GM18909 (cell line): ENCODE measurements at regions not wholly inside any gene's neighbourhood (a gene's known extent, or its start where the extent isn't known, plus 50 kb on each side); places are given as distances from the start of the nearest gene placed in this dataset.

Experiments used
- ATAC-seq: cut with Tn5 transposase; IDR thresholded peaks from one replicate; pipeline ENCODE4 v1.9.1; 2021; ENCODE audit warnings: mild to moderate bottlenecking; ENCODE audit not compliant: unreplicated experiment, poor library complexity

DNA sequence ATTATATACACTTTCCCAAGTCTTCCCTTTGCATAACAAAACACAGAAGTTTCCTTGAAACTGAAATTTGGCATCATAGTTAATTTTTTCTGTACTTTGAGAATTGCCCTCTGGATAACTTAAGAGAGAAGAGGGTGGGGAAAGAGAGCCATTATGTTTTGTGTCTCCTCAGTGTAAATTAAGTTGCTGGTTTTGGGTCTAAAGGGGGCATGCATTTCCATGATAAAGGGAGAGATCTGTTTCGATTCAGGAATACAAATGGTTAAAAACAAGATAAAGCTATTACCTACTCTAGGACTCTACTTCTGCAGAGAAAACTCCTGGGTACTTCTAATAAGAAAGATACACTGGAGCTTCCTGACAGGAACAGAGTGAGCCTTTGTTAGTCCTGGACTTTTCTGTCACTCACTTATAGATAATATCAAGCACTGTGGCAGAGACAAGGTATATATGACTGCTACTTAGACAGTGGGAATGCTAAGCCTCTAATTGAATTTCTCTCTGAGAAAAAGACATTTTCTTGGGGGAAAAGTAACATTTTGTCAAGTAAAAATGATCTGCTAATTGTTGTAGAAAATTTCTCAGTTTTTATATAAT is 142.8 kb upstream of the PCDH9 start:
- ATAC-seq: no peak

DNA sequence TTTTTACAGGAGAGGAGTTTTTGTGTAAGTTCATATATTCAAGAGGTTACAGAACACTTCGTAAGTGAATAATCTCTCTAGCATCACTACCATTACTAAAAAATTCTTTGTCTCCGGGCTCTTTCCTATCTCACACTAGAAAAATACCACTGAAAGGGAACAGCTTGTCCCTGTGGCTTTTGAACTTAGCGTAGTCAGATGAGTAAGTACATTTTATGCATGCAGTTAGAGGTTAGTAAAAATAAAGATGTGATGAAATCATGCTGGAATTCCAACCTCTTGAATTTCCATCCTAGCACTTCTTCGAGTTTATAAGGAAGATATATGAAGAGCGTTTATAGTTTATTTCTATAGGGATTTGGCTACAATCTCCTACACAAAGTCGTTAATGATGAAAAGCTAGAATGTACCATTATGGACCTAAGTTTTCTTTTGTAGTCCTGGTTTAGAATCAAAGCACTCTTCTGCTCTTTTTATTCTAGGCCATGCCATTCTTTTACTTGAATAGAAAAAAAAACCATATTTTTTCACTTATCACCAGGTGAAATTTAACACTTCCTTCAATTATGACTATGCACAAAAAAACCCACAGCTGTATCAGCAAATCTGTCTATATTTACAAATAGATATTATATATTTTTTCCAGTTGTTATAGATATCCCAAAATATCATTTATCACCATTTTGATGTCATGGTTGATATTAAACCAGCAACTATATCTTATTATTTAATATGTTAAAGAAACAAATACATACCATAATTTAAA is 139.9 kb upstream of the PCDH9 start:
- ATAC-seq: no peak

DNA sequence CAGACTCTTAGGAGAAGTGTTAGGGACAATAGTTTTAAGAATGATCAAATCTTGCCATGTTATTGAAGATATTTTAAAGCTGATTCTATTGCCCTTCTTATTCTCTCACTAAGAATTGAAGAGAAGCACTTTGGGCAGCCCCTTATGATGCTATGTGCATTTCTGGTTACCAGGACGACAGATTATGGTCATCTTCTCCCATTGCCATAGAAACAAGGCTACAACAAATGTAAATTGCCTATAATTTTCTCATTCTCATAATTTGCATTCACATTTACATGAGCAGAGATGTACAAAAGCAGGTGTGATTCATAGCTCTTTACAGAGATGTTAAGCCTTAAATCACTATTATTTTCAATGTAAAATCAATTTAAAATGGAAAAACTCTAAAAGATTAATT is 137.3 kb upstream of the PCDH9 start:
- no peak for ATAC-seq

DNA sequence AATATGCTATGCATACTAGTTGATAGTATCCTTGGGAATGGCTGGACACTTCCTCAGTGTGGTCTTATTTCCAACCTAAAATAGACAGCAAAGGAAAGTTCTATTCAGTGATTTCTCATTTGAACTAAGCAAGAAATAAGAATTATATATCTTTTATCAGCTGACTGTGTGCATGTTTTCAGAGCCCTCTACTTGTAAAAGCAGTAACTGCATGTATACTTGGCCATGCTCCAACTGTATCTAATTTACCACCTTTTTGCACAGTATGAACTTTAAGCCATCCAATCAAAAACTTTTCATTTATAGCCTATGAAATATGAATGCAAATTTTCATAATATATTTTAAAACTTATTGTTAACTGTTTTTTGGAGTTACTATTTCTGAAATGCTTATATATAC is 136.4 kb upstream of the PCDH9 start:
- ATAC-seq: no peak

DNA sequence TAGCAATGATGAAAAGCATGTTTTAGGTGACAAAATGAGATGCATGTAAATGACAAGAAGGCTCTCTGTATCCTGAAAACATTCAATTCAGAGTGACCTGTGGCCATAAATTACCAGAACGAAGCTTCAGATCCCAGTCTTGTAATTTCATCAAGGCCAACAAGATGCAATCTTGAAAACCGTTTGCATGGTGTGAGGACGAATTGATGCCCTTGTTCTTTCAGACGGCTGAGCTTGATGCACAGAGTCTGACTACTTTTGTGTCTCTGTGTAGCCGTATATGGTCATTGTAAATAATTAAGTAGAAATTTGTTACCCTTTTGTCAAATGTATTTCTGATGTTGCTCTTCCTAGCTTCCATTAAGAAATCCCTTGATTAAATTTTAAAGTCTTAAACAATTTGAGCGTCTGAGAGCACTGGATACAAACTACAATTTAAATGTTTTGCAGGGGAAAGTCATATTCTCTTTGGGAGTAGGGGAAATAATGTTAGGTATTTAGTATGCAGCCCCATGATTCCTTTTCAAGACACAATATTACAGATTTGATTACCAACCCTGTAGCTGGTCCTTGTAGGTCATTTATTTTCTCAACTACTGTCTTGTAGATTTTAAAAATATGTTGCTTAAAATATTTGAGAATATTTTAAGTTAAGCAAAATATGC is 125.8 kb upstream of the PCDH9 start:
- ATAC-seq: no peak

DNA sequence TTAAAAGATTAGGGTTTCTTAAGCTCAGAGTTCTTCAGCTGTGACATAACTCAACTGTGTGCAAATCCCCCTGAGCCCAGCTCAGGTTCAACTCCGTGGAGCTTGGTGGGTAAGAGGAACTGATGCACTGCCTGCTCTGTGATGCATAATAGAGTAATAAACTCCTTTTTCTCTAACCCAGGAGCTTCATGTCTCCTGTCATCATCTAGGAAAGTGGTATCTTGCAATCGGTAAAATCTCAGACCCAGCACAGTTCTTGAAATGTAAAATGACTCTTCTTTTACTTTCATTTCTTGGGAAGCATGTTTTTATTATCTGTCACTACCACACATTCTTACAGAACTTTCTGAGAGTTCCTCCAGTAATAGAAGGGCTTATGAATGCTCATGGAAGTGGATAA is 123.8 kb upstream of the PCDH9 start:
- ATAC-seq: no peak

DNA sequence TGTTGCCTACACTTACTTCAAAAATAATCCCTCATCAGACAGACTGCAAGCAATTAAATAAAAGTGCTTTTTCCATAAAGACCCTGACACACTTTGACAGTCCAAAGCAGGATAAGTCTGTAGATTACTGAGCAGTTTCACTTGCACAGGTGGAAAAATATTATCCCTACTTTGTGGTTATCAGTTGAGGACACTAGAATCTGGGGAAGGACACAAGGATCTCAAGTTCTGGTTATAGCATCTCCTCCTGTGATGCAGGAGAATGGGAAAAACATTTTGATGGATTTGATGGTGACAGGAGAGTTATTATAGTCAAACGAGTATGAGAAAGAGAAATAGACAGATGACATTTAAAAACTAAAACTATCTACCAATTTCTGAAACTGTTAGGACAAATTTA is 122.9 kb upstream of the PCDH9 start:
- ATAC-seq: no peak

DNA sequence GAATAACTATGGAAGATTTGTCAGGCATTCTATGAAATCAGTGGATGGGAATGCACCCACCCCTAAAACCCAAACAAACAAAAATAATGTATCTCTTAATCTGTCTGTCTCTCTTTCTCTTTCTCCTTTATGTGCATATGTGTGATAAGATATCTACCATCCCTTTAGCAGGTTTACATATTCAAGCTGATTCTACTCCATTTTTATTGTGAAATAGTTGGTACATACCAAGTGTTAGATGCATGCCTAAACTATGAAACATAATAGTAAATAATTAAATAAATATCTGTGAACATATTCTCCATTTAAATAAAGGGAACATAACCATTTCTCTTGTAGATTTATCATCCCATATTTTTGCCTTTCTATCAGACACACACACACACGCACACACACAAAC is 121.8 kb upstream of the PCDH9 start:
- no peak for ATAC-seq

DNA sequence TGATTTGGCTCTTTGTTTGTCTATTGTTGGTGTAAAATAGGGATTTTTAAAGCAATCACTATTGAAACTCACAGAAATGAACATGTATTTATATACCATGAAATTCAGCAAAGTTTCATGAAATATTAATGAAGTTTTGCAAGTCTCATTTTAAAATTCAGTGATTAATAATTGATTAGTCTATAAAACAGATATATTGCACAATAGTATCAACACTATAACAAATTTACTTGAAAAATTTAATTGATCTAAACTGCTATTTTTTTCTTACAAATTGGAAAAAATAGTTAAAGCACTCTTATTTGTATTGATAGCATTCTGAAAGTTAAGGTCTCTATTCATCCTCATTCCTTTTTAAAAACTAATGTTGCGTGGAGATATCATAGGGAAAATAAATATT is 121.0 kb upstream of the PCDH9 start:
- ATAC-seq: no peak

DNA sequence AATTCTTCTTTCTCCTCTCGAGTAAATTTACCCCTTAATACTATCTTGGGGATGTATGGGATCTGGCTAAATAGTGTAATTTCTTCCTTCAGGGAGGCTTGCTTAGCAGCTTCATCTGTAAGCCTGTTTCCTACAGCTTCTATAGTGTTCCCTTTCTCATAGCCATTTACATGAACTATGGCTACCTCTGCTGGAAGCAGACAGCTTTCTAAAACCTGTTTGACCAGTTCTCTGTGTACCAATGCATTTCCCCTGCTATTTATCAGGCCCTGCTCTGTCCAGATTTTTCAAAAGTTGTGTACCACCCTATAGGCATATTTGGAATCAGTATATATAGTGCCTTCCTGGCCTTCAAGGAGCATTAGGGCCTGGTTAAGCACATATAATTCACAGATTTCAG is 113.6 kb upstream of the PCDH9 start:
- ATAC-seq: no peak

DNA sequence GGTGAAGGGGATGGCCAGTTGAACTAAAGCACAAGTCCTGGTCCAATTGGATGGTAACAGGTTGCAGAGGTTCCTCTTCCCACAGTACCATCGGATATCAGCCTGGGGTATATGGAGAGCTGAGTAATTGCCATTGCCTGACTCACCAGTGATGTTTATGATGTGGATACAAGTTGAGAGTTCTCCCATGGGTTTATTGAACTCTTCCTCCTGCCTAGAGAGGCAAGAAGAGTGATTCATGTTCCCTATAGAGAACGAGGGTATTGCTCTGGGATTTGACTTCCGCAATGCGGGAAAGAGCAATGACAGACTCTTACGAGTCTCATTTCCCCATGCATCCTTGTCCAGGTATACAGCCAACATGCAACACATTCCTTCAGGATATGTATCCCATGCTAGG is 111.3 kb upstream of the PCDH9 start:
- ATAC-seq: no peak

DNA sequence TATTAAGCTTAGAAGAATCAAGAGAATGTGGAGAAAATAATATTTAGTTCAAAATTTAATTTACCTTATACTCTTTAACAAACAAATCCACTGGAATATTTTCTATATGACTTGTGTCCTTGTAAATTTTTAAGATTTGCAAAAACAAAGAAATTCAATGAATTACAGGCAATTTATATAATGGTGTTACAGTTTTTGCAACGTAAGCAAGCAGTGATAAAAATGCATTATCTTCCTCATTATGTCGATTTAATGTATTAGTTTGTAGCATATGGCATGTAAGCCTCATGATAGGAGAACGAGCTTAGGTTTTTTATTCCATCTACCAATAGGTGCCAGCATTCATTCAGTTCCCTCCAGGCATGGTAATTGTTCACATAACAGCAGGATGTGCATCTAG is 100.0 kb upstream of the PCDH9 start:
- no peak for ATAC-seq

DNA sequence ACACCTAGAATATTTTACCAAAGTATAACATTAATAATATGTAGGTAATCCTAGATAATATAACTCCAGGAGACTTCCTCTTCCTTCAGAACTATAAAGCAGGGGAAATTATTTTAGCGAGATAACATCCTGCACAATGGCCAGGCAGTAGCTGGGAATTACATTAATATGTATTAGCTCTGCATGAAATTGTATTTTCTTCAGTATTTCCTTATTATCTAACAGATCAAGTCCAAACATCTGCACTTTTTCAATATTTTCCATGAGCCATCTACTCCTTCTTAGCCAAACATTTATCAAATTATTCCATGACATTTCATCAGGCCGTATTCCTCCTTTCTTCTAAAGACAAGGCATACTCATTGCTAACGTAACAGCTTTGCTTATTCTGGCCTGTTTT is 98.8 kb upstream of the PCDH9 start:
- ATAC-seq: no peak

DNA sequence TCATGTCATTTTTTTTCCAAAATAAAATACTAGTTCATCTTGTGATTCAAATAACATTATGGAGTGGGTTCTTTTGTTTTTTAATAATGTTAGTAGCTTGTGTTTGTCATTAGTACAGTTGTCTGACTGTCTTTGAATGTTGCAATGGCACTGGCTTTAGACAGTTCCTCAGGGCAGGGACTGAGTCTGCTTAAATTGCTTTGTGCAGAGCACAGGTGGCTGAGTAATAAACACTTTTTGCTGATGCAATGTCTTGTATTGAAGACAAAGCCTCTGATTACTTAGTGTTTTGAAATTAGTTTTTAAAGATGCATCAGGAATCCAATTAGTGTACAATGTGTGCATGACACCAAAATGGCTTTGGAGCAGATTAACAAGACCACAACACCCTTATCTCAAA is 88.7 kb upstream of the PCDH9 start:
- no peak for ATAC-seq

DNA sequence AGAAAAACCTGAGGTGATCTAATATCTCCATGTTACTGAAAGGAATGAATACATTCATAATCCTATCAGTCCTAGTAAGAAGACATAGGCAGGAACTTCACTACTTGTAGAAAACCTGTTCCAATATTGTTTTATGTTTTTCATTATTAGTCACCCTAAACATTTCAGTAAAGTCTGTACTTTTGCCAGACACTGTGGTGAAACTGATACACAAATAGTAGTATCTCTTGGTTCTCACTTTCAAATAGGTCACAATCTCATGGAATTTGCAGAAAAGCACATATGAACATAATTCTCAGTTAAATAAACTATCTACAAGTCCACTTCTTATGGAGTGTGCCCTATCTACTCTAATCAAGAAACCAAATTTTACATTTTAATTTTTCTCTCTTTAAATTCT is 88.3 kb upstream of the PCDH9 start:
- no peak for ATAC-seq

DNA sequence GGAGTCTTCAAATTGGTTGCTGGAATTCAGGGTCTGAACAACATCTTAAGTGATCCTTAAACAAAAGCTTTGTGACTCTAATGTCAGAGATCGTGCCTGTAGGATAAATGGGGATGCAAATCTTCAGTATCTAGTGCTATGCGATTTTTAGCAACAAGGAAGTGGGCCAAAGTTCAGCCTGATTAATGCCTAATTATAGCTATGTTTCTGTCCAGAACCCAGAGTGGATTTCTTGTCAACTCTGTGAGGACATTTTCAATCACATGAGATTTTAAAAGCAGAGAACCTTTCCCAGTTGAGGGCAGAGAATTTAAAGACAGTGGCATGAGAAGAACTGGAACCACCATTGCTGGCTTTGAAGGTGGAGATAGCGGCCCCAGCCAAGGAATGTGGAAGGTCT is 84.3 kb upstream of the PCDH9 start:
- ATAC-seq: no peak

DNA sequence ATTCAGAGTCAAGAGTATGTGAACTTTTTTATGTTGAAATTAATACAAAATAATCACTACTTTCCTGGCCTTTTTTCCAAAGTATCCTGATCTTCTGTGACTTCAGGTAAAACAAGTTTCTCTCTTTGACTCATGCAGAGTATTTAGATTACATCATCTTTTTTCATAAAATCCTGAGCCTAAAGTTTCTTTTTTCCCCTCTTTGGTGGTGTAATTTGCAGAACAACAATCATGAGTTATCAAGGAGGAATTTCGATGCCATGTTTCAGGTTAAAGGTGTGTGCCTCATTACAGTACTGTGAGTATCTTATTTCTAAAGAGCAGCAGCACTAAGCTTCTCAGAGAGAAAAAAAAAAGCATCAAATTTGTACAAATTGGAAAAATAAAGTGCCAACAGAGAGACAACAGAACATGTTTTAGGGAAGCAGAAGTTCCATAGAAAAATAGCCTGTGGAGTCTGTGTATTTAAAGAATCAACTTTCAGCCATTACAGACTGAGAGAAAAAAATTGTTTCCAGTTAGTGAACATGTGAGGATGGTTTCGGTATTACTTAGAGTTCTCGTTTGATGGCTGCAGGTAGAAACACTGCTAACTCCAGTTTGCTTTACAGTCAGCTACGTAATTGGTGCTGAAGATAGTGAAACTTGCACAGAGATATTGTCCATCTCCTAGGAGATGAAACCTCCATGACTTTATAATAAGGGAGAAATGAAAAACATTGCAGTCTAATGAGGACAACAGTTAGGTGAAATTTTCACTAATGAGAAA is 78.1 kb upstream of the PCDH9 start:
- ATAC-seq: no peak

DNA sequence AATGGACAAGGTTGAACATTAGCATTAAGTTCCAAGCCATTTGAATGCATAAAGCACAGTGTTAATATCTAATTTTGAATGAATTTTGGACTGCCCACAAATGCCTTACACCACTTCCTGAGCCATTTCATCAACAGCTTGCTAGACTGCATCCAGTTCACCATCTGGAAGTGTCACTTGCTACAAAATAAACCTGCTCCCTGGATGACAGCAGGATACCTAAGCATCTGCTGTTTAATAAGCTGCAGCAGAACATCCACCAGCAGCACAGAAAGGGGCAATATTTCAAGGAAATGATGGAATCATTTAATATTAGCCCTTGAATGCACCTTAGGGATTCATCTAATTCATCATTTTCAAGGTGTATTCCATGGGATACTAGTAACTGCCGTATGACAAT is 76.6 kb upstream of the PCDH9 start:
- no peak for ATAC-seq

DNA sequence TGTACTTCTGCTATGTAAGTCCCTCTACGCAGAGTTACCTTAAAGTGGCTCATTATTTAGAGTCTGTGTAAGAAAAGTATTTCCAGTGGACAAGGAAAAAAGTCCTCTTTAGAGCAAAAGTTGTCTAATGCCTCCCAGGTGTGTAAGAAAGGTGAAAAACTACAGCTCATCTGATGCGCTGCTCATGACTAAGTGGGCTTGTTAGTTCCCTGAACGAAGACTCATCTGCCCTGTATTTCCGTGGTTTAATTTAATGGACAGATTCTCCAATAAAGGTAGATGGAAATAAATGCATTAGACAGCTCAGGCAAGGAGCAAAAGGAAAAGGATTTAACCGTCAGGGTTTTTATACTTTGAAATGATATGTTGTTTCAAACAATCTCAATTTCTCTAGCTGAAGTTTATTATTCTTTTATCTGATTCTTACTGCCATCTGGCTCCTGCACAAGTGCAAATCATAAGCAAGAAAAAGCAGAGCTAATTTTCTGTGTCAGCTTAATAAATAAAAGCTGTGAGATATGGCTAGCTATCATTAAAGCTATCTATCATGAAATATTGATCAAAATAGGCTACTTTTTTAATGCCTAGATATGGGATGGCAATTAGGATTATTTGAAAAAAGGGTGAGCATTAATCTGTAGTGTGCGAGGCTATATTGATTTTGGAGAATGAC is 73.7 kb upstream of the PCDH9 start:
- ATAC-seq: no peak

DNA sequence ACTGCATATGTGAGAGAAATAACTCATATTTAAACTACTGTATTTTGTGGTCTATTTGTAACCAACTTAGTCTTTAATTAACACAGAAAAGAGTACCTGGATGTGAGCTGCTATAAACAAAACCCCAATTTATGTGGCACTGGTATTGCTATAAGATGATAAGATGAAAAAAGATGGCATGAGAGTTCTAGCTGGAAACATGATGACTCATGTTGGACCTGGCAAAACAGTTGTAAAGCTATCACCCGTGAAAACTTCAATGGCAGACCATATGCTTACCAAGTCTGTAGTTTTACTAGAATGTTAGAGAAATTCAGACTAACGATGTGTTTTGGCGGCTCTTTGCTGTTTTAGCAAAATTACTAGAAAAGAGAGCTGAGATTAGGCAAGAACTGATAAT is 69.6 kb upstream of the PCDH9 start:
- no peak for ATAC-seq
